Stomach (tissue), 4 donors: ENCODE measurements at regions not wholly inside any gene's neighbourhood (a gene's known extent, or its start where the extent isn't known, plus 50 kb on each side); places are given as distances from the start of the nearest gene placed in this dataset.
A peak's percentile ranks its signal among the peaks of the same experiment; 100 is the strongest.

Experiments used
- CTCF ChIP-seq, 7 experiments: fragments of 450-650 bp in 4 of 7; fragments of 200-600 bp in 3 of 7; sonication (generic) in 3 of 7; IDR thresholded peaks; one replicate each; pipeline ENCODE4 v1.5.1; 2016 to 2019; ENCODE audit warnings: antibody characterized with exemption in 7 of 7, control low read depth in 2 of 7, mild to moderate bottlenecking in 1 of 7
- POLR2A ChIP-seq, 4 donors: fragments of 450-650 bp; IDR thresholded peaks; one replicate each; pipeline ENCODE4 v1.6.1; 2016; ENCODE audit warnings: antibody characterized with exemption in 4 of 4, control low read depth in 2 of 4, mild to moderate bottlenecking in 1 of 4, moderate library complexity in 1 of 4
- POLR2AphosphoS5 ChIP-seq, 3 donors: sonication (generic); formaldehyde crosslinking; IDR thresholded peaks; one replicate each; pipeline ENCODE4 v1.6.1; 2016; ENCODE audit warnings: antibody characterized with exemption in 3 of 3

DNA sequence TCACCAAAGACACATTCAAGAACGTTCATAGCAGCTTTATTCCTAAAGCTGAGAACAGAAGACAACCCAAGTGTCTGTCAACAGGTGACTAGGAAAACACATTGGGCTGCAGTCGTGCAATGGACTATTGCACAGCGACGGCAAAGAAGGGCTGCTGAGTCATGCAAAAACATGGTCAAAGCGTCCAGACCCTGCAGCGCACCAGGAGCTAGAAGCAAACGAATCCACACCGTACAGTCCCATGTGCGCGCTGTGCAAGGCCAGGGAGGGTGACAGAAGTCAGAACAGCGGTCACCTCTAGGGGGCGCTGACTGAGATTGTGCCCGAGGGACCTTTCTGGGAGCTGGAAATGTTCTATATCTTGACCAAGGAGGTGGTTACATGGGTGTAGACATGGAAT lies 266.4 kb downstream of the MAF start:
- TF ChIP-seq POLR2A (IDR thresholded peaks at IDR 0.05) (no peak), POLR2AphosphoS5 (IDR thresholded peaks at IDR 0.05) (no peak), CTCF (IDR thresholded peaks at IDR 0.05) (peak in 1 of 7 experiments; percentile 10)
